IMR-90 (cell line): ENCODE measurements at regions not wholly inside any gene's neighbourhood (a gene's known extent, or its start where the extent isn't known, plus 50 kb on each side); places are given as distances from the start of the nearest gene placed in this dataset.
A peak's percentile ranks its signal among the peaks of the same experiment; 100 is the strongest.

Experiments used
- ATAC-seq: fragments of 200-7000 bp; cut with Tn5 transposase; 2 replicates; pipeline ENCODE4 v1.9.1; 2020; ENCODE audit warnings: low read depth, mild to moderate bottlenecking, moderate library complexity
- BruUV-seq: library from RNA; stranded (reverse); fragments of 400-500 nt; replicated peaks from 2 replicates; lab custom pipeline; 2021; lab: Mats Ljungman, UMichigan
- CTCF ChIA-PET: fragments of 300-600 bp; formaldehyde crosslinking; extraction: SDS; loops from one replicate; lab custom pipeline; 2021; ENCODE audit warnings: antibody characterized with exemption; lab: Yijun Ruan, JAX
- POLR2A ChIA-PET: fragments of 300-600 bp; sonication (Branson Sonifier 250); formaldehyde crosslinking; loops from one replicate; lab custom pipeline; 2022; ENCODE audit warnings: antibody characterized with exemption; ENCODE audit not compliant: unreplicated experiment; lab: Charles Lee
- DNase-seq: peaks from one replicate; pipeline ENCODE4 v3.0.0; 2013
- H2AFZ ChIP-seq: replicated peaks from 2 replicates; pipeline ENCODE3; 2013; ENCODE audit warnings: low read length, mild to moderate bottlenecking; ENCODE audit not compliant: poor library complexity
- H2AK5ac ChIP-seq: 2 replicates; pipeline ENCODE4 v1.6.1; 2013; ENCODE audit warnings: low read depth, low read length, inconsistent platforms
- H2AK9ac ChIP-seq: replicated peaks from 2 replicates; pipeline ENCODE3; 2013; ENCODE audit warnings: mild to moderate bottlenecking, low read depth, low read length, moderate library complexity; ENCODE audit not compliant: poor library complexity
- H2BK120ac ChIP-seq: 2 replicates; pipeline ENCODE4 v1.6.1; 2013; ENCODE audit warnings: low read depth, low read length, inconsistent platforms
- H2BK15ac ChIP-seq: 3 replicates; pipeline ENCODE4 v1.6.1; 2013; ENCODE audit warnings: low read depth, low read length, inconsistent platforms
- H2BK20ac ChIP-seq: 2 replicates; pipeline ENCODE4 v1.6.1; 2013; ENCODE audit warnings: low read depth, mild to moderate bottlenecking, inconsistent platforms, low read length, moderate library complexity
- H2BK5ac ChIP-seq: 2 replicates; pipeline ENCODE4 v1.6.1; 2013; ENCODE audit warnings: mild to moderate bottlenecking, low read depth, low read length, inconsistent platforms; ENCODE audit not compliant: poor library complexity, severe bottlenecking
- H3K14ac ChIP-seq: replicated peaks from 2 replicates; pipeline ENCODE4 v1.6.1; 2013; ENCODE audit warnings: low read depth, low read length, inconsistent platforms
- H3K18ac ChIP-seq: 2 replicates; pipeline ENCODE4 v1.6.1; 2013; ENCODE audit warnings: low read depth, low read length, control low read depth
- H3K23ac ChIP-seq: 2 replicates; pipeline ENCODE4 v1.6.1; 2013; ENCODE audit warnings: low read depth, low read length, inconsistent platforms
- H3K27ac ChIP-seq: 2 replicates; pipeline ENCODE4 v1.5.1; 2013; ENCODE audit warnings: mild to moderate bottlenecking, control low read depth, low read length; ENCODE audit not compliant: insufficient read depth
- H3K27me3 ChIP-seq: 2 replicates; pipeline ENCODE4 v1.6.1; 2013; ENCODE audit warnings: low read length; ENCODE audit not compliant: control insufficient read depth, insufficient read depth
- H3K36me3 ChIP-seq: 2 replicates; pipeline ENCODE4 v1.6.1; 2013; ENCODE audit warnings: low read length, mixed read lengths; ENCODE audit not compliant: control insufficient read depth, insufficient read depth
- H3K4ac ChIP-seq: 2 replicates; pipeline ENCODE4 v1.6.1; 2013; ENCODE audit warnings: low read depth, low read length, inconsistent platforms
- H3K4me1 ChIP-seq: 2 replicates; pipeline ENCODE4 v1.6.1; 2013; ENCODE audit warnings: low read length, mixed read lengths; ENCODE audit not compliant: control insufficient read depth, insufficient read depth
- H3K4me2 ChIP-seq: 2 replicates; pipeline ENCODE4 v1.6.1; 2013; ENCODE audit warnings: low read depth, mild to moderate bottlenecking, control low read depth, low read length, moderate library complexity
- H3K4me3 ChIP-seq: 2 replicates; pipeline ENCODE4 v1.5.1; 2013; ENCODE audit warnings: low read depth, mild to moderate bottlenecking, control low read depth, low read length, moderate library complexity; ENCODE audit not compliant: insufficient read depth
- H3K56ac ChIP-seq: 2 replicates; pipeline ENCODE4 v1.6.1; 2013; ENCODE audit warnings: low read length, inconsistent platforms; ENCODE audit not compliant: insufficient read depth; ENCODE audit errors: extremely low read depth
- H3K79me1 ChIP-seq, 2 experiments: 2 replicates each; pipeline ENCODE4 v1.6.1; 2013; ENCODE audit warnings: low read length in 2 of 2, inconsistent platforms in 1 of 2, low read depth in 1 of 2
- H3K9ac ChIP-seq: 2 replicates; pipeline ENCODE4 v1.6.1; 2013; ENCODE audit warnings: low read depth, low read length, control low read depth
- H3K9me1 ChIP-seq: 2 replicates; pipeline ENCODE4 v1.6.1; 2013; ENCODE audit warnings: low read length, inconsistent platforms; ENCODE audit not compliant: insufficient read depth
- H3K9me3 ChIP-seq: 2 replicates; pipeline ENCODE4 v1.6.1; 2013; ENCODE audit warnings: low read length; ENCODE audit not compliant: control insufficient read depth, insufficient read depth
- H4K20me1 ChIP-seq: 2 replicates; pipeline ENCODE4 v1.6.1; 2013; ENCODE audit warnings: low read length, inconsistent platforms; ENCODE audit not compliant: insufficient read depth
- H4K5ac ChIP-seq: 2 replicates; pipeline ENCODE4 v1.6.1; 2013; ENCODE audit warnings: mild to moderate bottlenecking, low read depth, low read length, control low read depth
- H4K8ac ChIP-seq, 2 experiments: 2 replicates each; pipeline ENCODE4 v1.6.1; 2013; ENCODE audit warnings: low read depth in 2 of 2, low read length in 2 of 2, control low read depth in 1 of 2, inconsistent platforms in 1 of 2
- H4K91ac ChIP-seq: 2 replicates; pipeline ENCODE4 v1.6.1; 2013; ENCODE audit warnings: low read depth, low read length, inconsistent platforms; ENCODE audit not compliant: insufficient read depth
- BHLHE40 ChIP-seq: fragments of 150-350 bp; IDR thresholded peaks from 2 replicates; pipeline ENCODE4 v1.6.1; 2016; ENCODE audit warnings: mild to moderate bottlenecking, low read depth, low read length
- CEBPB ChIP-seq: IDR thresholded peaks from 2 replicates; pipeline ENCODE4 v1.6.1; 2012; ENCODE audit warnings: low read depth, low read length, improper control_type of control experiment
- ELK1 ChIP-seq: fragments of 150-350 bp; IDR thresholded peaks from 2 replicates; pipeline ENCODE4 v1.6.1; 2016; ENCODE audit warnings: low read depth, mild to moderate bottlenecking, low read length, moderate library complexity, borderline replicate concordance
- FOS ChIP-seq: fragments of 150-350 bp; IDR thresholded peaks from 2 replicates; pipeline ENCODE4 v1.6.1; 2016; ENCODE audit warnings: low read depth, low read length
- MXI1 ChIP-seq: IDR thresholded peaks from 2 replicates; pipeline ENCODE4 v1.6.1; 2012; ENCODE audit warnings: low read depth, mild to moderate bottlenecking, low read length, moderate library complexity, borderline replicate concordance
- NFE2L2 ChIP-seq: fragments of 150-350 bp; IDR thresholded peaks from 2 replicates; pipeline ENCODE4 v1.6.1; 2016; ENCODE audit warnings: low read depth, mild to moderate bottlenecking, low read length
- POLR2A ChIP-seq: IDR thresholded peaks from 2 replicates; pipeline ENCODE4 v1.6.1; 2012; ENCODE audit warnings: mild to moderate bottlenecking, low read depth, low read length
- RAD21 ChIP-seq: IDR thresholded peaks from 2 replicates; pipeline ENCODE4 v1.6.1; 2012; ENCODE audit warnings: low read length, improper control_type of control experiment
- RCOR1 ChIP-seq: IDR thresholded peaks from 2 replicates; pipeline ENCODE4 v1.6.1; 2012; ENCODE audit warnings: mild to moderate bottlenecking, low read length, improper control_type of control experiment; ENCODE audit not compliant: insufficient replicate concordance
- RFX5 ChIP-seq: IDR thresholded peaks from 2 replicates; pipeline ENCODE4 v1.8.0; 2012; ENCODE audit warnings: low read depth, mild to moderate bottlenecking, low read length, moderate library complexity
- SMC3 ChIP-seq: fragments of 150-350 bp; IDR thresholded peaks from 2 replicates; pipeline ENCODE4 v1.6.1; 2016; ENCODE audit warnings: low read depth, mild to moderate bottlenecking, antibody characterized with exemption, low read length, moderate library complexity
- WGBS, 2 experiments: methylation state at CpG; one replicate each; pipeline versions ENCODE4 v1.1.5 to v1.1.7; 2013; ENCODE audit warnings: missing lambda C conversion rate in 2 of 2; ENCODE audit not compliant: insufficient read length in 1 of 2; ENCODE audit errors: extremely low coverage in 2 of 2; 5-methylcytosine and 5-hydroxymethylcytosine counted together
- dilution Hi-C: fragments of 300-500 bp; cut with HindIII; formaldehyde crosslinking; loops from one replicate; pipeline ENCODE4 v1.14.3; 2018; ENCODE audit warnings: low sequenced_read_pairs; ENCODE audit not compliant: unreplicated experiment
- in situ Hi-C: fragments of 300-500 bp; cut with MboI; formaldehyde crosslinking; loops from 3 replicates; pipeline ENCODE4 v1.14.3; 2019; ENCODE audit warnings: low sequenced_read_pairs, inconsistent platforms, mixed read lengths
- intact Hi-C: fragments of 100-400 bp; cut with micrococcal nuclease; formaldehyde crosslinking; loops from 2 replicates; pipeline ENCODE4 v1.10.0; 2022
- TF ChIP-seq, protein P1 (sequence below): conservative IDR thresholded peaks from 2 replicates; pipeline ENCODE4 v1.5.1; 2012; ENCODE audit warnings: mild to moderate bottlenecking, low read depth, low read length, improper control_type of control experiment
- TF ChIP-seq, protein P2 (sequence below): fragments of 150-350 bp; IDR thresholded peaks from 2 replicates; pipeline ENCODE4 v1.6.1; 2017; ENCODE audit warnings: mild to moderate bottlenecking, antibody characterized with exemption, low read length, low read depth

DNA sequence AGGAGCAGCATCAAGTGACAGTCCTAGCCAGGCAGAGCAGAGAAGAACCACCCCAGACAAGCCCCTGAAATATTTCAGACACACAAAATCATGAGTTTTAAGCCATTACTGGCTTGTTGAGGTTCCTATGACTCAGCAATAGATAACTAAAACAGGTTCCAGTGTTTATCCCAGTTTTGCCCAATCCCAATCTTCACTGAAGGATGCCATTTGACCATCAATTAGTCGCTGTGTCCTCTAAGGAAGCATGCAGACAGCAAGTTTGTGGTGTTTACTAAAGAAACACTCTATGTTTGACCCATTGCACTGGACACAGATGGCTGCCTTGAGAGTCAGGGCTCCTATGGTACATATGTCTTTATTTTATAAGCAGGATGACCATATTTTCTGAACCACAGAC is 186.7 kb downstream of the SYK start:
- peak overlapping the region; percentile 83 for H2AK5ac ChIP-seq
- H4K5ac ChIP-seq: peak overlapping the region; percentile 72
- peak overlapping the region; percentile 12; the same call in 1 of the 2 replicates for H3K4me2 ChIP-seq
- peak overlapping the region; percentile 81 for H4K91ac ChIP-seq
- H3K79me1 ChIP-seq: no peaks in the 10 kb centered on the region
- CTCF ChIA-PET: no interaction called here
- H2BK20ac ChIP-seq: peak overlapping the region; percentile 84
- H3K14ac ChIP-seq: peak overlapping the region; percentile 70
- peak overlapping the region; percentile 92; the same call in 1 of the 2 replicates for H3K18ac ChIP-seq
- POLR2A ChIA-PET: no interaction called here
- peak overlapping the region; percentile 83 for H3K4ac ChIP-seq
- in situ Hi-C loops (no loop called here), dilution Hi-C loops (no loop called here), intact Hi-C loops (no loop called here)
- H4K8ac ChIP-seq: peak overlapping the region; percentile 2 to 71; a peak in 3 of 4 replicates
- peak overlapping the region; percentile 52; the same call in 2 of the 3 replicates for H2BK15ac ChIP-seq
- H3K9me1 ChIP-seq: peaks cover 7% of the 10 kb centered on the region; the same call in 1 of the 2 replicates
- no peaks in the 10 kb centered on the region for H3K36me3 ChIP-seq
- no peaks in the 10 kb centered on the region for H3K9me3 ChIP-seq
- H2BK120ac ChIP-seq: peak overlapping the region; percentile 79
- TF ChIP-seq FOS (0 out of 2 replicates have a peak, but pooled peaks have one; percentile 21), RAD21 (no peak), RCOR1 (peak; percentile 31), RFX5 (no peak), POLR2A (no peak), SMC3 (no peak), ELK1 (no peak), NFE2L2 (peak; percentile 79), CEBPB (no peak), BHLHE40 (no peak), MXI1 (no peak)
- TF ChIP-seq, protein P1, sequence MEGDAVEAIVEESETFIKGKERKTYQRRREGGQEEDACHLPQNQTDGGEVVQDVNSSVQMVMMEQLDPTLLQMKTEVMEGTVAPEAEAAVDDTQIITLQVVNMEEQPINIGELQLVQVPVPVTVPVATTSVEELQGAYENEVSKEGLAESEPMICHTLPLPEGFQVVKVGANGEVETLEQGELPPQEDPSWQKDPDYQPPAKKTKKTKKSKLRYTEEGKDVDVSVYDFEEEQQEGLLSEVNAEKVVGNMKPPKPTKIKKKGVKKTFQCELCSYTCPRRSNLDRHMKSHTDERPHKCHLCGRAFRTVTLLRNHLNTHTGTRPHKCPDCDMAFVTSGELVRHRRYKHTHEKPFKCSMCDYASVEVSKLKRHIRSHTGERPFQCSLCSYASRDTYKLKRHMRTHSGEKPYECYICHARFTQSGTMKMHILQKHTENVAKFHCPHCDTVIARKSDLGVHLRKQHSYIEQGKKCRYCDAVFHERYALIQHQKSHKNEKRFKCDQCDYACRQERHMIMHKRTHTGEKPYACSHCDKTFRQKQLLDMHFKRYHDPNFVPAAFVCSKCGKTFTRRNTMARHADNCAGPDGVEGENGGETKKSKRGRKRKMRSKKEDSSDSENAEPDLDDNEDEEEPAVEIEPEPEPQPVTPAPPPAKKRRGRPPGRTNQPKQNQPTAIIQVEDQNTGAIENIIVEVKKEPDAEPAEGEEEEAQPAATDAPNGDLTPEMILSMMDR: no peak
- TF ChIP-seq, protein P2, sequence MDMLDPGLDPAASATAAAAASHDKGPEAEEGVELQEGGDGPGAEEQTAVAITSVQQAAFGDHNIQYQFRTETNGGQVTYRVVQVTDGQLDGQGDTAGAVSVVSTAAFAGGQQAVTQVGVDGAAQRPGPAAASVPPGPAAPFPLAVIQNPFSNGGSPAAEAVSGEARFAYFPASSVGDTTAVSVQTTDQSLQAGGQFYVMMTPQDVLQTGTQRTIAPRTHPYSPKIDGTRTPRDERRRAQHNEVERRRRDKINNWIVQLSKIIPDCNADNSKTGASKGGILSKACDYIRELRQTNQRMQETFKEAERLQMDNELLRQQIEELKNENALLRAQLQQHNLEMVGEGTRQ: no peak
- H3K27me3 ChIP-seq: no peaks in the 10 kb centered on the region
- H2AFZ ChIP-seq: peak overlapping the region; percentile 70
- ATAC-seq (peak; percentile 46), DNase-seq (peak; percentile 65)
- WGBS, 2 experiments: no CpG with 5 or more reads among the region's 1 CpG
- no peak overlapping the region; the same call in 1 of the 2 replicates for H3K27ac ChIP-seq
- H3K9ac ChIP-seq: no peak overlapping the region
- H3K23ac ChIP-seq: peak overlapping the region; percentile 30; the same call in 1 of the 2 replicates
- H3K56ac ChIP-seq: no peak overlapping the region
- no peak overlapping the region for H3K4me3 ChIP-seq
- H3K4me1 ChIP-seq: peaks cover 16% of the 10 kb centered on the region
- H2BK5ac ChIP-seq: peak overlapping the region; percentile 73
- BruUV-seq: no TSS peak
- no peaks in the 10 kb centered on the region for H4K20me1 ChIP-seq
- H2AK9ac ChIP-seq: peak overlapping the region; percentile 55
